Vagina (tissue), 2 donors: ENCODE measurements at regions not wholly inside any gene's neighbourhood (a gene's known extent, or its start where the extent isn't known, plus 50 kb on each side); places are given as distances from the start of the nearest gene placed in this dataset.

Experiments used
- DNase-seq, 2 donors: peaks; one replicate each; pipeline ENCODE4 v3.0.0-alpha.2; 2017; ENCODE audit errors: extremely low spot score in 2 of 2
- H3K27ac ChIP-seq: fragments of 200-600 bp; sonication (generic); one replicate; pipeline ENCODE4 v1.5.1; 2019
- H3K27me3 ChIP-seq: fragments of 200-600 bp; sonication (generic); one replicate; pipeline ENCODE4 v1.5.1; 2019
- H3K36me3 ChIP-seq, 2 donors: fragments of 200-600 bp; sonication (generic); one replicate each; pipeline ENCODE4 v1.5.1; 2017 to 2019
- H3K4me1 ChIP-seq: fragments of 200-600 bp; sonication (generic); one replicate; pipeline ENCODE4 v1.5.1; 2019
- H3K4me3 ChIP-seq, 2 donors: fragments of 200-600 bp; sonication (generic); 1 replicate in 1 of 2; 2 replicates in 1 of 2; pipeline ENCODE4 v1.5.1; 2016 to 2019
- H3K9me3 ChIP-seq: fragments of 200-600 bp; sonication (generic); one replicate; pipeline ENCODE4 v1.5.1; 2019
- CTCF ChIP-seq, 3 experiments: fragments of 450-650 bp in 2 of 3; fragments of 200-600 bp in 1 of 3; sonication (generic) in 1 of 3; IDR thresholded peaks; one replicate each; pipeline ENCODE4 v1.5.1; 2017 to 2019; ENCODE audit warnings: antibody characterized with exemption in 3 of 3, mild to moderate bottlenecking in 2 of 3, moderate library complexity in 2 of 3
- POLR2A ChIP-seq, 2 donors: fragments of 450-650 bp; IDR thresholded peaks; one replicate each; pipeline ENCODE4 v1.6.1; 2017; ENCODE audit warnings: antibody characterized with exemption in 2 of 2, mild to moderate bottlenecking in 2 of 2, moderate library complexity in 2 of 2
- POLR2AphosphoS5 ChIP-seq, 2 donors: sonication (generic); formaldehyde crosslinking; IDR thresholded peaks; one replicate each; pipeline ENCODE4 v1.9.0; 2017; ENCODE audit warnings: antibody characterized with exemption in 2 of 2, mild to moderate bottlenecking in 2 of 2, low read depth in 1 of 2; ENCODE audit not compliant: insufficient read depth in 1 of 2
- intact Hi-C: fragments of 100-400 bp; cut with DNase I; formaldehyde crosslinking; loops from one replicate; pipeline ENCODE4 v1.15.1; 2023

DNA sequence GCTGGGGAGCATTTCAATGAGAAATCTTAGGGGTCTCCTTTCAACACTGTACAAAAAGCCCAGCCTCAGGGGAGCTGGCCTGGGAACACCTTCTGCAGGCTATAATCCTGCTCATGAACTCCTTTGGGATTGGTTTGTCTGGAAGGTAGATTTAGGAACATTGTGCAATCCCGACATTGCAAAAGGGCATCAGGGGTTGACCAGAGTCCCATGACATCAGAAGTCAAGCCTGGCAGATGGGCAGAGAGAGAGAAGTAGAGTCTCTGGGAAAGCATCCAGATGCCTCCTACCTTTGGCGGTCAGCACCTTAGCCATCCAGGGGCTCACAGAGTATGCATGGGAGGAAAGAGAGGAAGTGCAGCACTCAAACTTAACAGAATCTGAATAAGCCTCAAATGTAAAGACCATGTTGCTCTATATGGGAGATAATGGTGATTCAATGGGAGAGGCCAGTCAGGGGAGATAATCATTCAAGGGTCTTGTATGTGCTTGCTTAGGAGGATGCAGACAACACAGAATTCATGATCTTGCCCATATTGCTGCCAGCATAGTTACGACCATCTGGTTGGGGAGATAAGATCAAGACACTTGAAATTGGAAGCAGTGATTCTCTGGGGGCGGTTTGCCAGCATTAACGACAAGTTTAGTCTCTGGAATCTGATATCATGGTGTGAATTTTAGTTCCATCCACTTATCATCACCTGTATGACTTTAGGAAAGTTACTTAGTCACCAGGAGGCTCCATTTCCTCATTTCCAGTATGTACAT is 58.3 kb upstream of the UPP2 start:
- H3K4me1 ChIP-seq = no peaks in the 10 kb centered on the region
- intact Hi-C loops = no loop called here

GRCh38 chr2:158042666-158043065 is 59.0 kb upstream of the UPP2 start:
- H3K4me1 ChIP-seq = no peaks in the 10 kb centered on the region
- H3K27ac ChIP-seq = no peak overlapping the region
- no peak for TF ChIP-seq POLR2A (IDR thresholded peaks at IDR 0.05)
- no peak for TF ChIP-seq CTCF (IDR thresholded peaks at IDR 0.05)
- TF ChIP-seq POLR2AphosphoS5 (IDR thresholded peaks at IDR 0.05; ENCODE audit: insufficient read depth in 1 of 2, low read depth in 1 of 2) = no peak
- no peaks in the 10 kb centered on the region for H3K9me3 ChIP-seq
- DNase-seq = no peak
- no peaks in the 10 kb centered on the region for H3K36me3 ChIP-seq
- H3K27me3 ChIP-seq = no peaks in the 10 kb centered on the region
- intact Hi-C loops = no loop called here
- H3K4me3 ChIP-seq = no peak overlapping the region

More for the DNA sequence above, 58.3 kb upstream of the UPP2 start:
- TF ChIP-seq CTCF (IDR thresholded peaks at IDR 0.05) = no peak
- TF ChIP-seq POLR2AphosphoS5 (IDR thresholded peaks at IDR 0.05; ENCODE audit: insufficient read depth in 1 of 2, low read depth in 1 of 2) = no peak
- no peak for TF ChIP-seq POLR2A (IDR thresholded peaks at IDR 0.05)
- DNase-seq = no peak
- Histone ChIP-seq H3K9me3 (no peaks in the 10 kb centered on the region), H3K4me3 (no peak overlapping the region), H3K27ac (no peak overlapping the region), H3K27me3 (no peaks in the 10 kb centered on the region), H3K36me3 (no peaks in the 10 kb centered on the region)

DNA sequence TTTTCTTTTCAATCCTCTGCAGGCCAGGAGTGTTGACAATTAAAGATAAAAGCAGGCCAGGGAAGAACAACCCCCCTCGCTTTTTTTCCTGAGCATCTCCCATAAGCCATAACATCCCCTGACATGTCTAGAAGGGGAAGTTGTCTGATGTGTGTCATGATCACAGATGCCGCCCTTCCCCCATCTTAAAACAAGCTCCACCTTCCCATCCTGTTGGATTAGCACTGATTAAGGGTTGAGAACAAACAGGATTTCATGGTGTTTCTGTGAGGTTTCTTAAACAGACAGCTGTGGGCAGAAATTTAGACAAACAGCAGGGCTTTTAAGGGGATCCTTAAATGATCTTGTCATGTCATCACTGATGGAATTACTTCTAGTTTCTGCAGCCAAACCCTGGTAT is 59.4 kb upstream of the UPP2 start:
- Histone ChIP-seq H3K27me3 (no peaks in the 10 kb centered on the region), H3K4me3 (no peak overlapping the region), H3K9me3 (no peaks in the 10 kb centered on the region), H3K4me1 (no peaks in the 10 kb centered on the region), H3K36me3 (no peaks in the 10 kb centered on the region), H3K27ac (no peak overlapping the region)
- no peak for DNase-seq
- TF ChIP-seq CTCF (IDR thresholded peaks at IDR 0.05) (no peak), POLR2AphosphoS5 (IDR thresholded peaks at IDR 0.05; ENCODE audit: insufficient read depth in 1 of 2, low read depth in 1 of 2) (no peak), POLR2A (IDR thresholded peaks at IDR 0.05) (no peak)
- intact Hi-C loops = no loop called here

- intact Hi-C loops = no loop called here
- no peak overlapping the region for H3K4me3 ChIP-seq
- DNase-seq = no peak
These were observed 60.3 kb upstream of the UPP2 start for GRCh38 chr2:158041400-158041799.

More at GRCh38 chr2:158041400-158041799, 60.3 kb upstream of the UPP2 start:
- no peaks in the 10 kb centered on the region for H3K27me3 ChIP-seq
- TF ChIP-seq CTCF (IDR thresholded peaks at IDR 0.05) (no peak), POLR2A (IDR thresholded peaks at IDR 0.05) (no peak)
- H3K4me1 ChIP-seq = no peaks in the 10 kb centered on the region
- H3K27ac ChIP-seq = no peak overlapping the region
- H3K9me3 ChIP-seq = no peaks in the 10 kb centered on the region
- H3K36me3 ChIP-seq = no peaks in the 10 kb centered on the region
